ENCODE measurements at regions not wholly inside any gene's neighbourhood (a gene's known extent, or its start where the extent isn't known, plus 50 kb on each side); places are given as distances from the start of the nearest gene placed in this dataset.

DNA sequence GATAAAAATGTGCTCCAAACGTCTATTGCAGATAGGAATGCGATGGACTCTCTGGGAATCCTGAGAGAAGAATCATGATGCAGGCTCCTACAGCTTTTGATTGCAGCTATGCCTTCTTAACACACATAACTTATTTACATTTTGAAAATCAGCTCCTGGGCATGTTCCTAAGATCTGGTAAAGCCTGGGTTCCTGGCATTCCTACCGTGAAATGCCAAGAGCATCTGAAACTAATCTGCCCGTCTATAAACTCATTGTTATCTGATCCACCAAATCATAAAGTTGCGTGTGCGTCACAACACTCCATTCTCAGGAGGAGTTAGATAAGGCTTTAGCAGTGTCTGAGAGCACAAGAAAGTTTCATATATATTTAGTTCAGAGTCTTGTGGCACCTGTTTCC, 79.0 kb upstream of the VGLL3 start:
- Histone ChIP-seq H3K4me3 (replicated peaks in 1 of 3; ENCODE audit: insufficient read depth in 1 of 3, low read depth in 1 of 3, low read length in 3 of 3) (no peak overlapping the region), H3K79me2 (ENCODE audit: control insufficient read depth, insufficient read depth, low read length) (no peaks in the 10 kb centered on the region), H2AFZ (ENCODE audit: low read depth, low read length) (no peak overlapping the region), H3K36me3 (ENCODE audit: control insufficient read depth in 2 of 2, extremely low read depth in 1 of 2, insufficient read depth in 2 of 2, low read length in 2 of 2) (no peaks in the 10 kb centered on the region), H3K9me1 (replicated peaks; ENCODE audit: control insufficient read depth, extremely low read depth, insufficient read depth, low read length) (no peaks in the 10 kb centered on the region), H4K20me1 (replicated peaks; ENCODE audit: control insufficient read depth, extremely low read depth, insufficient read depth, low read length) (no peaks in the 10 kb centered on the region), H3K27me3 (ENCODE audit: control insufficient read depth in 2 of 2, insufficient read depth in 2 of 2, low read length in 2 of 2) (no peaks in the 10 kb centered on the region), H3K4me1 (ENCODE audit: control insufficient read depth, extremely low read depth, insufficient read depth, low read length) (no peaks in the 10 kb centered on the region), H3K4me2 (ENCODE audit: insufficient read depth, low read length) (no peak overlapping the region), H3K9ac (replicated peaks; ENCODE audit: extremely low read depth, insufficient read depth, low read length) (no peak overlapping the region), H3K9me3 (replicated peaks; ENCODE audit: control insufficient read depth, insufficient read depth, low read length) (no peaks in the 10 kb centered on the region), H3K27ac (ENCODE audit: insufficient read depth, low read depth, low read length) (no peak overlapping the region)
- intact Hi-C loops (cut with micrococcal nuclease) (no loop called here), dilution Hi-C loops (cut with MboI; ENCODE audit: extremely low pct_ligation_motif_present, low sequenced_read_pairs) (no loop called here)
- no TSS peak for BruUV-seq (replicated peaks)
- TF ChIP-seq GATA2 (IDR thresholded peaks at IDR 0.05; ENCODE audit: insufficient read depth, insufficient read length, low read depth, low read length) = no peak
- ChIA-PET CTCF (no interaction called here), POLR2A (no interaction called here)
- FAIRE-seq = no peak
- DNase-seq (ENCODE audit: low read depth, low spot score) = no peak

GRCh38 chr3:87069021-87069420, 78.1 kb upstream of the VGLL3 start:
- intact Hi-C loops (cut with micrococcal nuclease) (no loop called here), dilution Hi-C loops (cut with MboI; ENCODE audit: extremely low pct_ligation_motif_present, low sequenced_read_pairs) (no loop called here)
- Histone ChIP-seq H3K4me1 (ENCODE audit: control insufficient read depth, extremely low read depth, insufficient read depth, low read length) (no peaks in the 10 kb centered on the region), H4K20me1 (replicated peaks; ENCODE audit: control insufficient read depth, extremely low read depth, insufficient read depth, low read length) (no peaks in the 10 kb centered on the region), H3K27ac (ENCODE audit: insufficient read depth, low read depth, low read length) (no peak overlapping the region), H3K79me2 (ENCODE audit: control insufficient read depth, insufficient read depth, low read length) (no peaks in the 10 kb centered on the region), H3K9ac (replicated peaks; ENCODE audit: extremely low read depth, insufficient read depth, low read length) (no peak overlapping the region), H3K4me2 (ENCODE audit: insufficient read depth, low read length) (no peak overlapping the region), H3K9me3 (replicated peaks; ENCODE audit: control insufficient read depth, insufficient read depth, low read length) (no peaks in the 10 kb centered on the region), H3K36me3 (ENCODE audit: control insufficient read depth in 2 of 2, extremely low read depth in 1 of 2, insufficient read depth in 2 of 2, low read length in 2 of 2) (no peaks in the 10 kb centered on the region), H3K27me3 (ENCODE audit: control insufficient read depth in 2 of 2, insufficient read depth in 2 of 2, low read length in 2 of 2) (no peaks in the 10 kb centered on the region), H2AFZ (ENCODE audit: low read depth, low read length) (no peak overlapping the region), H3K9me1 (replicated peaks; ENCODE audit: control insufficient read depth, extremely low read depth, insufficient read depth, low read length) (no peaks in the 10 kb centered on the region), H3K4me3 (replicated peaks in 1 of 3; ENCODE audit: insufficient read depth in 1 of 3, low read depth in 1 of 3, low read length in 3 of 3) (no peak overlapping the region)
- no TSS peak for BruUV-seq (replicated peaks)
- DNase-seq (ENCODE audit: low read depth, low spot score) (no peak), FAIRE-seq (no peak)
- TF ChIP-seq, protein P1, sequence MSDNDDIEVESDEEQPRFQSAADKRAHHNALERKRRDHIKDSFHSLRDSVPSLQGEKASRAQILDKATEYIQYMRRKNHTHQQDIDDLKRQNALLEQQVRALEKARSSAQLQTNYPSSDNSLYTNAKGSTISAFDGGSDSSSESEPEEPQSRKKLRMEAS (IDR thresholded peaks at IDR 0.05; ENCODE audit: insufficient read depth, insufficient read length) = no peak
- TF ChIP-seq EZH2 (IDR thresholded peaks at IDR 0.05; ENCODE audit: borderline replicate concordance, low read depth, low read length, severe bottlenecking) = no peak
- no peak for TF ChIP-seq POLR2A (IDR thresholded peaks at IDR 0.05; ENCODE audit: low read depth, low read length)
- TF ChIP-seq FOS (IDR thresholded peaks at IDR 0.05; ENCODE audit: borderline replicate concordance, insufficient read depth, low read length) = no peak
- ChIA-PET CTCF (no interaction called here), POLR2A (no interaction called here)
